ENCODE measurements at regions not wholly inside any gene's neighbourhood (a gene's known extent, or its start where the extent isn't known, plus 50 kb on each side); places are given as distances from the start of the nearest gene placed in this dataset.

- TF ChIP-seq EZH2 (IDR thresholded peaks at IDR 0.05; ENCODE audit: borderline replicate concordance, low read depth, low read length, poor library complexity, severe bottlenecking) (no peak), CTCF (conservative IDR thresholded peaks at IDR 0.05; ENCODE audit: low read depth, low read length) (no peak)
These were observed 183.7 kb upstream of the TCERG1L start for GRCh38 chr10:131495224-131495623.
